Thyroid gland (tissue), 4 donors: ENCODE measurements at regions not wholly inside any gene's neighbourhood (a gene's known extent, or its start where the extent isn't known, plus 50 kb on each side); places are given as distances from the start of the nearest gene placed in this dataset.

Source experiments
- DNase-seq, 2 donors: peaks; one replicate each; pipeline ENCODE4 v3.0.0-alpha.2; 2019
- H3K27ac ChIP-seq, 3 donors: fragments of 200-600 bp; sonication (generic); 1 replicate in 2 of 3; 2 replicates in 1 of 3; pipeline ENCODE4 v1.5.1; 2016 to 2019; ENCODE audit warnings: mild to moderate bottlenecking in 1 of 3, moderate library complexity in 1 of 3
- H3K27me3 ChIP-seq: fragments of 200-600 bp; sonication (generic); one replicate; pipeline ENCODE4 v1.5.1; 2019
- H3K36me3 ChIP-seq, 2 donors: fragments of 200-600 bp; sonication (generic); one replicate each; pipeline ENCODE4 v1.5.1; 2016 to 2019
- H3K4me1 ChIP-seq, 2 donors: fragments of 200-600 bp; sonication (generic); one replicate each; pipeline ENCODE4 v1.5.1; 2017 to 2019
- H3K4me3 ChIP-seq, 3 donors: fragments of 200-600 bp; sonication (generic); replicated peaks in 1 of 3; 1 replicate in 2 of 3; 2 replicates in 1 of 3; pipeline ENCODE4 v1.5.1; 2016; ENCODE audit warnings: mild to moderate bottlenecking in 1 of 3
- H3K9me3 ChIP-seq: fragments of 200-600 bp; sonication (generic); one replicate; pipeline ENCODE4 v1.5.1; 2017
- CTCF ChIP-seq, 6 experiments: fragments of 200-600 bp in 3 of 6; fragments of 450-650 bp in 3 of 6; sonication (generic) in 3 of 6; IDR thresholded peaks; one replicate each; pipeline ENCODE4 v1.5.1; 2016 to 2019; ENCODE audit warnings: antibody characterized with exemption in 6 of 6, mild to moderate bottlenecking in 2 of 6, inconsistent platforms in 1 of 6, moderate library complexity in 1 of 6
- POLR2A ChIP-seq, 2 donors: fragments of 450-650 bp; IDR thresholded peaks; one replicate each; pipeline ENCODE4 v1.6.1; 2017; ENCODE audit warnings: antibody characterized with exemption in 2 of 2, mild to moderate bottlenecking in 2 of 2, moderate library complexity in 1 of 2
- WGBS, 2 donors: methylation state at CpG; one replicate each; pipeline ENCODE4 v1.1.5; 2017; 5-methylcytosine and 5-hydroxymethylcytosine counted together
- intact Hi-C: fragments of 100-400 bp; cut with DNase I; formaldehyde crosslinking; loops from one replicate; pipeline ENCODE4 v1.15.1; 2023

DNA sequence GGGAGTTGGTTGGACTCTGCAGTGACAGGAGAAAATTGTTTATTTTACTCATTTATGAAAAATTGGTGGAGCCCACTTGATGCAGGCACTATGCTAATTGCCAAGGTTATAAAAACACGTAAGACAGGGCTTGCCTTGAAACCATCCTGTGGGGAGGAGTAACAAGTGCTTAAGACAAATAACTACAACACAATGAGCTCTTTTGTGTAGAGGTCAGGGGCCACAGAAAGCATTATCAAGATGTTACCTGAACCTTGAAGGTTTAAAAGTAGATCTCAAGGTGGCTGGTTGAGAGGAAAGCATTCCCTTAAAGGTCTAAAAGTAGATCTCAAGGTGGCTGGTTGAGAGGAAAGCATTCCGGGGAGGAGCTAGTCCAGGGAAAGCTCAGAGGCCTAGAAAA lies 381.8 kb upstream of the POU3F3 start:
- Histone ChIP-seq H3K27me3 (no peaks in the 10 kb centered on the region), H3K4me3 (no peak overlapping the region), H3K4me1 (no peaks in the 10 kb centered on the region), H3K9me3 (no peaks in the 10 kb centered on the region), H3K27ac (no peak overlapping the region), H3K36me3 (no peaks in the 10 kb centered on the region)
- WGBS, 2 donors = 67 to 71% methylated on average over 2 of the region's 2 CpGs
- intact Hi-C loops = no loop called here
- TF ChIP-seq CTCF (IDR thresholded peaks at IDR 0.05) (no peak), POLR2A (IDR thresholded peaks at IDR 0.05) (no peak)
- no peak for DNase-seq

DNA sequence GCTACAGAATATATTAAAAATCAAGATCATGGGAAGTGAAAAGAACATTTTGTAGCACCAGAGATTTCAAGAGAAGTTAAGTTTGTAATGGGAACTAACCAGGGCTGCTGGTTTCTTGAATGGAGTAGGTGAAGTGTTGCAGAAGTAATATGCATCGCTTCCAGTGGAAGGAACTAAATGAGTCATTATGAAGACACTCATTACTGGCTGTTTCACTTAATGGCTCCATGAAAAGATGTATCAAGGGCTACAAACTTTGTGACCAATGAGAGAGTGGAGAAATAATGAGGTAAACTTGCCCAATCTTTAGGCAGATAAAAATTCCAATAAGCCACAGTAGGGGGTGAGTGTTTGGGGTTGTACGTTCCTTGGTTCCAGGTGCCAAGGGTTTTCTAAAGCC lies 380.4 kb upstream of the POU3F3 start:
- Histone ChIP-seq H3K9me3 (no peaks in the 10 kb centered on the region), H3K4me1 (no peaks in the 10 kb centered on the region), H3K27ac (no peak overlapping the region), H3K4me3 (no peak overlapping the region), H3K36me3 (no peaks in the 10 kb centered on the region), H3K27me3 (no peaks in the 10 kb centered on the region)
- WGBS, 2 donors = 86 to 88% methylated on average over 2 of the region's 2 CpGs
- no peak for TF ChIP-seq CTCF (IDR thresholded peaks at IDR 0.05)
- no peak for TF ChIP-seq POLR2A (IDR thresholded peaks at IDR 0.05)
- intact Hi-C loops = no loop called here
- DNase-seq = no peak

DNA sequence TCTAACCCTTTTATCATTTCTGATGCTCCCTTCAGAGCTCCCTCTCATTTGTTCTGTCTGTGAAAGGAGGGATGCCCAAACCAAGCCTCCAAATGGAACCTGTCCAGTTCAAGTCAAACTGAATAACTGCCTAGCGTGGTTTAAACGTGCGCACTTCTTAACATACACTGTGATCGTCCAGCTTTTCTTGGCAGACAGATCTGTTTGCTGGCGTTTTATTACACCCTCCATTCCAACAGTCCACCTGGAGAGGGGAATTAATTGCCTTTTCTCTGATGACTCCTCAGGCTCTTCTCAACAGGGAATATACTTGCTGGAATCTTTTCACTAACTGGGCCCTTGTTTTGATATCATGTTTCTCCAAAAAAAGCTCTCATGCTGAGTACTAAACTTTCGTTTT lies 379.2 kb upstream of the POU3F3 start:
- H3K9me3 ChIP-seq = no peaks in the 10 kb centered on the region
- DNase-seq = no peak
- no peaks in the 10 kb centered on the region for H3K4me1 ChIP-seq
- TF ChIP-seq CTCF (IDR thresholded peaks at IDR 0.05) (no peak), POLR2A (IDR thresholded peaks at IDR 0.05) (no peak)
- intact Hi-C loops = no loop called here
- no peak overlapping the region for H3K4me3 ChIP-seq
- H3K36me3 ChIP-seq = no peaks in the 10 kb centered on the region
- no peaks in the 10 kb centered on the region for H3K27me3 ChIP-seq
- H3K27ac ChIP-seq = no peak overlapping the region
- 70 to 79% methylated on average over 6 of the region's 6 CpGs for WGBS, 2 donors

DNA sequence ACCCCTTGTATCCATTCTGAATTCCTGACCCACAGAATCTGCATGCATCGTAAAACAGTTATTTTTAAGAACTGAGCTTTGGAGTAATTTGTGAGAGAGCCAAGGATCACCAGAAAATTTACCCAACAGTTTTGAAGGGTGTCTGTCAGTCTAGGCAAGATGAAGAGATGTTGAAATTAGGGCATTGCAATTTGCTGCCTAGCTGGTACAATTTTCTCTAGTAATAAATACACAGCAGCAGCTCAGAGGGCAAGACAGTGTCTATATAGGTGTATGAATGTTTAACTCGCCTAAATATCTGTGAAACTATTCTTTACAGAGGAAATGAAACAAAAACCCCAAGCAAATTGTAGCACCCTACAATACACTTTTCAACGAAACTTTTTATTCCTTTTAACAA lies 377.8 kb upstream of the POU3F3 start:
- Histone ChIP-seq H3K27me3 (no peaks in the 10 kb centered on the region), H3K9me3 (no peaks in the 10 kb centered on the region), H3K36me3 (no peaks in the 10 kb centered on the region), H3K27ac (no peak overlapping the region), H3K4me3 (no peak overlapping the region), H3K4me1 (no peaks in the 10 kb centered on the region)
- intact Hi-C loops = no loop called here
- DNase-seq = no peak
- 73 to 78% methylated on average over 3 of the region's 3 CpGs for WGBS, 2 donors
- no peak for TF ChIP-seq POLR2A (IDR thresholded peaks at IDR 0.05)
- TF ChIP-seq CTCF (IDR thresholded peaks at IDR 0.05) = no peak

GRCh38 chr2:104476563-104476988 lies 377.3 kb upstream of the POU3F3 start:
- TF ChIP-seq CTCF (IDR thresholded peaks at IDR 0.05) (no peak), POLR2A (IDR thresholded peaks at IDR 0.05) (no peak)
- Histone ChIP-seq H3K36me3 (no peaks in the 10 kb centered on the region), H3K27ac (no peak overlapping the region), H3K4me3 (no peak overlapping the region), H3K9me3 (no peaks in the 10 kb centered on the region), H3K4me1 (no peaks in the 10 kb centered on the region), H3K27me3 (no peaks in the 10 kb centered on the region)
- 85% methylated on average over 4 of the region's 4 CpGs for WGBS, 2 donors
- intact Hi-C loops = no loop called here
- DNase-seq = no peak
